Mesenchymal stem cell (in vitro differentiated cells and primary cell): ENCODE measurements at regions not wholly inside any gene's neighbourhood (a gene's known extent, or its start where the extent isn't known, plus 50 kb on each side); places are given as distances from the start of the nearest gene placed in this dataset.

Source experiments
- DNase-seq: peaks from one replicate; pipeline ENCODE4 v3.0.0-alpha.2; 2013
- H2AFZ ChIP-seq: one replicate; pipeline ENCODE4 v1.6.1; 2013; ENCODE audit warnings: low read depth, mild to moderate bottlenecking, control low read depth, inconsistent platforms, low read length, moderate library complexity
- H2AK5ac ChIP-seq: 2 replicates; pipeline ENCODE4 v1.6.1; 2013; ENCODE audit warnings: low read length, moderate library complexity, mild to moderate bottlenecking, inconsistent platforms; ENCODE audit not compliant: severe bottlenecking
- H2BK120ac ChIP-seq: one replicate; pipeline ENCODE4 v1.6.1; 2013; ENCODE audit warnings: low read depth, mild to moderate bottlenecking, inconsistent platforms, low read length, moderate library complexity
- H2BK12ac ChIP-seq, 2 experiments: one replicate each; pipeline ENCODE4 v1.6.1; 2013; ENCODE audit warnings: inconsistent platforms in 2 of 2, low read length in 2 of 2, mild to moderate bottlenecking in 2 of 2, moderate library complexity in 2 of 2, control low read depth in 1 of 2
- H2BK15ac ChIP-seq: one replicate; pipeline ENCODE4 v1.6.1; 2013; ENCODE audit warnings: mild to moderate bottlenecking, low read depth, inconsistent platforms; ENCODE audit not compliant: poor library complexity, severe bottlenecking
- H2BK5ac ChIP-seq: 2 replicates; pipeline ENCODE4 v1.6.1; 2013; ENCODE audit warnings: low read depth, mild to moderate bottlenecking, low read length, control low read depth, inconsistent platforms; ENCODE audit not compliant: poor library complexity, severe bottlenecking
- H3K14ac ChIP-seq, 2 experiments: one replicate each; pipeline ENCODE4 v1.6.1; 2013; ENCODE audit warnings: inconsistent platforms in 2 of 2, low read length in 2 of 2, control low read depth in 1 of 2, mild to moderate bottlenecking in 1 of 2, moderate library complexity in 1 of 2
- H3K18ac ChIP-seq, 2 experiments: one replicate each; pipeline ENCODE4 v1.6.1; 2013; ENCODE audit warnings: inconsistent platforms in 2 of 2, low read length in 2 of 2, control low read depth in 1 of 2, low read depth in 1 of 2, mild to moderate bottlenecking in 1 of 2
- H3K23ac ChIP-seq, 2 experiments: one replicate each; pipeline ENCODE4 v1.6.1; 2013; ENCODE audit warnings: inconsistent platforms in 2 of 2, low read length in 2 of 2, mild to moderate bottlenecking in 2 of 2, moderate library complexity in 2 of 2, control low read depth in 1 of 2
- H3K27ac ChIP-seq: 2 replicates; pipeline ENCODE4 v1.5.1; 2013; ENCODE audit warnings: mild to moderate bottlenecking, moderate library complexity, low read length, control low read depth, inconsistent platforms; ENCODE audit not compliant: poor library complexity, severe bottlenecking
- H3K27me3 ChIP-seq, 2 experiments: 2 replicates each; pipeline versions ENCODE4 v1.6.1 to v1.7.0; 2013; ENCODE audit warnings: low read length in 2 of 2, mild to moderate bottlenecking in 2 of 2, moderate library complexity in 2 of 2, control low read depth in 1 of 2, inconsistent platforms in 1 of 2; ENCODE audit not compliant: control insufficient read depth in 1 of 2, insufficient read depth in 1 of 2
- H3K36me3 ChIP-seq, 2 experiments: 2 replicates each; pipeline versions ENCODE4 v1.6.1 to v1.7.0; 2013; ENCODE audit warnings: low read length in 2 of 2, control low read depth in 1 of 2, inconsistent platforms in 1 of 2, low read depth in 1 of 2, mild to moderate bottlenecking in 1 of 2; ENCODE audit not compliant: insufficient read depth in 2 of 2, control insufficient read depth in 1 of 2
- H3K4ac ChIP-seq, 2 experiments: one replicate each; pipeline ENCODE4 v1.6.1; 2013; ENCODE audit warnings: inconsistent platforms in 2 of 2, low read length in 2 of 2, mild to moderate bottlenecking in 2 of 2, moderate library complexity in 2 of 2, control low read depth in 1 of 2, low read depth in 1 of 2
- H3K4me1 ChIP-seq: 2 replicates; pipeline ENCODE4 v1.6.1; 2013; ENCODE audit warnings: low read depth, low read length, control low read depth; ENCODE audit not compliant: control insufficient read depth, insufficient read depth
- H3K4me2 ChIP-seq: 2 replicates; pipeline ENCODE4 v1.6.1; 2013; ENCODE audit warnings: low read length, mild to moderate bottlenecking, inconsistent platforms; ENCODE audit not compliant: poor library complexity, severe bottlenecking
- H3K4me3 ChIP-seq, 2 experiments: 2 replicates each; pipeline versions ENCODE4 v1.5.1 to v1.7.0; 2013; ENCODE audit warnings: low read length in 2 of 2, mild to moderate bottlenecking in 2 of 2, control low read depth in 1 of 2, low read depth in 1 of 2; ENCODE audit not compliant: insufficient read depth in 1 of 2
- H3K79me1 ChIP-seq: replicated peaks from 2 replicates; pipeline ENCODE4 v1.6.1; 2013; ENCODE audit warnings: mild to moderate bottlenecking, control low read depth, low read length, inconsistent platforms; ENCODE audit not compliant: poor library complexity, severe bottlenecking
- H3K9ac ChIP-seq: 2 replicates; pipeline ENCODE4 v1.7.0; 2013; ENCODE audit warnings: mild to moderate bottlenecking, low read length, moderate library complexity
- H3K9me3 ChIP-seq: 2 replicates; pipeline ENCODE4 v1.7.0; 2013; ENCODE audit warnings: mild to moderate bottlenecking, low read length; ENCODE audit not compliant: control insufficient read depth
- H4K8ac ChIP-seq: one replicate; pipeline ENCODE4 v1.6.1; 2013; ENCODE audit warnings: inconsistent platforms, mild to moderate bottlenecking, low read length, moderate library complexity
- H4K91ac ChIP-seq: one replicate; pipeline ENCODE4 v1.6.1; 2013; ENCODE audit warnings: mild to moderate bottlenecking, low read length, inconsistent platforms
- WGBS: methylation state at CpG from one replicate; pipeline ENCODE4 v1.1.7; 2013; ENCODE audit warnings: mixed read lengths; 5-methylcytosine and 5-hydroxymethylcytosine counted together

GRCh38 chr2:21396252-21396651, 272.5 kb downstream of the TDRD15 start:
- no peak overlapping the region for H2AK5ac ChIP-seq
- no peak overlapping the region for H3K27ac ChIP-seq
- no peak overlapping the region for H3K14ac ChIP-seq
- H3K79me1 ChIP-seq, result no peaks in the 10 kb centered on the region
- H3K4me1 ChIP-seq, result no peaks in the 10 kb centered on the region
- H2AFZ ChIP-seq, result no peak overlapping the region
- WGBS, result 100% methylated on average over 2 of the region's 2 CpGs
- H2BK15ac ChIP-seq, result no peak overlapping the region
- no peak overlapping the region for H3K23ac ChIP-seq
- H3K9me3 ChIP-seq, result no peaks in the 10 kb centered on the region
- peak overlapping the region in 1 of 2 experiments; percentile 64 for H3K4ac ChIP-seq
- H2BK120ac ChIP-seq, result no peak overlapping the region
- no peak overlapping the region for H4K91ac ChIP-seq
- no peak overlapping the region for H2BK5ac ChIP-seq
- H3K36me3 ChIP-seq, result no peaks in the 10 kb centered on the region
- peak overlapping the region in 1 of 2 experiments; percentile 3 for H2BK12ac ChIP-seq
- no peak overlapping the region for H4K8ac ChIP-seq
- no peak overlapping the region for H3K4me3 ChIP-seq
- peak; percentile 55 for DNase-seq
- H3K4me2 ChIP-seq, result no peak overlapping the region
- H3K27me3 ChIP-seq, result no peaks in the 10 kb centered on the region
- H3K9ac ChIP-seq, result no peak overlapping the region
- no peak overlapping the region for H3K18ac ChIP-seq

GRCh38 chr2:21401022-21401698, 277.4 kb downstream of the TDRD15 start:
- H3K4me1 ChIP-seq, result no peaks in the 10 kb centered on the region
- no peaks in the 10 kb centered on the region for H3K79me1 ChIP-seq
- no peak overlapping the region for H4K8ac ChIP-seq
- no peak overlapping the region for H3K4me2 ChIP-seq
- H2AK5ac ChIP-seq, result no peak overlapping the region
- WGBS, result 93% methylated on average over 3 of the region's 4 CpGs
- H2BK5ac ChIP-seq, result no peak overlapping the region
- H3K4me3 ChIP-seq, result no peak overlapping the region
- no peak overlapping the region for H3K23ac ChIP-seq
- no peak for DNase-seq
- H3K27ac ChIP-seq, result no peak overlapping the region
- H3K9ac ChIP-seq, result no peak overlapping the region
- no peak overlapping the region for H3K14ac ChIP-seq
- H2BK15ac ChIP-seq, result no peak overlapping the region
- no peaks in the 10 kb centered on the region for H3K27me3 ChIP-seq
- no peak overlapping the region for H2AFZ ChIP-seq
- no peak overlapping the region for H3K18ac ChIP-seq
- no peak overlapping the region for H2BK12ac ChIP-seq
- no peaks in the 10 kb centered on the region for H3K36me3 ChIP-seq
- no peaks in the 10 kb centered on the region for H3K9me3 ChIP-seq
- H3K4ac ChIP-seq, result no peak overlapping the region
- H4K91ac ChIP-seq, result no peak overlapping the region
- H2BK120ac ChIP-seq, result no peak overlapping the region

- no peak overlapping the region for H2AFZ ChIP-seq
- no peak overlapping the region for H3K14ac ChIP-seq
- H3K27ac ChIP-seq, result no peak overlapping the region
- H3K23ac ChIP-seq, result no peak overlapping the region
- no peak overlapping the region for H2BK12ac ChIP-seq
- no peak for DNase-seq
- H3K4me2 ChIP-seq, result no peak overlapping the region
- no peak overlapping the region for H2BK15ac ChIP-seq
- WGBS, result 75% methylated on average over 3 of the region's 4 CpGs
- no peak overlapping the region for H4K91ac ChIP-seq
- H3K18ac ChIP-seq, result no peak overlapping the region
- H3K4me3 ChIP-seq, result no peak overlapping the region
- H2AK5ac ChIP-seq, result no peak overlapping the region
- no peaks in the 10 kb centered on the region for H3K27me3 ChIP-seq
- H3K36me3 ChIP-seq, result no peaks in the 10 kb centered on the region
- no peaks in the 10 kb centered on the region for H3K79me1 ChIP-seq
- H3K4ac ChIP-seq, result no peak overlapping the region
- H2BK120ac ChIP-seq, result no peak overlapping the region
- H2BK5ac ChIP-seq, result no peak overlapping the region
- H3K9me3 ChIP-seq, result no peaks in the 10 kb centered on the region
- no peaks in the 10 kb centered on the region for H3K4me1 ChIP-seq
- H3K9ac ChIP-seq, result no peak overlapping the region
- H4K8ac ChIP-seq, result no peak overlapping the region
Observed at GRCh38 chr2:21404137-21404536, 280.4 kb downstream of the TDRD15 start.

GRCh38 chr2:21404827-21405625, 281.3 kb downstream of the TDRD15 start:
- Histone ChIP-seq H2BK120ac (no peak overlapping the region), H2BK15ac (peak overlapping the region; percentile 28), H4K91ac (peak overlapping the region; percentile 39), H3K23ac (no peak overlapping the region), H2BK5ac (no peak overlapping the region), H3K4me1 (no peaks in the 10 kb centered on the region), H3K27me3 (no peaks in the 10 kb centered on the region), H3K18ac (peak overlapping the region; percentile 4 to 6), H3K4me3 (no peak overlapping the region), H3K79me1 (no peaks in the 10 kb centered on the region), H3K27ac (no peak overlapping the region), H3K4me2 (no peak overlapping the region), H4K8ac (peak overlapping the region; percentile 23), H3K9ac (no peak overlapping the region), H2AK5ac (no peak overlapping the region), H3K14ac (no peak overlapping the region), H2AFZ (no peak overlapping the region), H3K9me3 (no peaks in the 10 kb centered on the region), H3K36me3 (no peaks in the 10 kb centered on the region), H3K4ac (no peak overlapping the region), H2BK12ac (peak overlapping the region in 1 of 2 experiments; percentile 7)
- no peak for DNase-seq
- 77% methylated on average over 6 of the region's 7 CpGs for WGBS
